HCT116 (cell line): ENCODE measurements at regions not wholly inside any gene's neighbourhood (a gene's known extent, or its start where the extent isn't known, plus 50 kb on each side); places are given as distances from the start of the nearest gene placed in this dataset.

Source experiments
- EZH2phosphoT487 ChIP-seq: fragments of 200-600 bp; IDR thresholded peaks from 2 replicates; pipeline ENCODE4 v1.6.1; 2018; ENCODE audit warnings: antibody characterized with exemption, borderline replicate concordance
- POLR2A ChIP-seq: IDR thresholded peaks from 2 replicates; pipeline ENCODE4 v1.7.0; 2011; ENCODE audit warnings: borderline replicate concordance; ENCODE audit not compliant: insufficient read depth, insufficient read length; ENCODE audit errors: extremely low read depth
- RAD21 ChIP-seq: IDR thresholded peaks from 2 replicates; pipeline ENCODE4 v1.6.1; 2012; ENCODE audit warnings: low read depth, mild to moderate bottlenecking
- ZNF274 ChIP-seq: fragments of 200-500 bp; sonication (Bioruptor generic); IDR thresholded peaks from 2 replicates; pipeline ENCODE4 v1.6.1; 2014; ENCODE audit warnings: mild to moderate bottlenecking, low read depth, low read length, inconsistent platforms
- TF ChIP-seq, protein P1 (sequence below), 3 experiments: fragments of 200-600 bp in 1 of 3; sonication (generic) in 1 of 3; IDR thresholded peaks in 2 of 3; conservative IDR thresholded peaks in 1 of 3; 2 replicates each; pipeline ENCODE4 v1.5.1; 2012 to 2017; ENCODE audit warnings: low read depth in 2 of 3, low read length in 2 of 3, antibody characterized with exemption in 1 of 3, borderline replicate concordance in 1 of 3, control low read depth in 1 of 3, mild to moderate bottlenecking in 1 of 3, mixed read lengths in 1 of 3, mixed run types in 1 of 3, moderate library complexity in 1 of 3; ENCODE audit not compliant: insufficient read depth in 1 of 3

DNA sequence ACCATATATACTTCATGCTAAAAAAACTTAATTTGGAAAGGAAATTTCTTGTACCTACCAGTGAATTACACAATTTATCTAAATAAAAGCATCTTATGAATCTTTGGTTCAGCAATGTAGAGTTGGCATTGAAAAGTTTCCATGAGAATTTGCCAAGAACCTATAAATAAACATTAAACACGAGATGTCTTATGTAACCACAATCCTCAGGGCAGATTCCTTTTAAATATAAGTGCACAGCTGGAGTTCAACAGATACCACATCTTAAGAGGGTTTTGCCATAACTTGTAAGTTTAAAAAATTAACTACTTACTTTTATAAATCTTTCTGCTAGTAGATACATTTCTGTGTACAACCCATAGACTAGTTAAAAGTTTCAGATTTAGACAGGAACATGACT is 499.3 kb upstream of the ARRDC4 start:
- TF ChIP-seq, protein P1, sequence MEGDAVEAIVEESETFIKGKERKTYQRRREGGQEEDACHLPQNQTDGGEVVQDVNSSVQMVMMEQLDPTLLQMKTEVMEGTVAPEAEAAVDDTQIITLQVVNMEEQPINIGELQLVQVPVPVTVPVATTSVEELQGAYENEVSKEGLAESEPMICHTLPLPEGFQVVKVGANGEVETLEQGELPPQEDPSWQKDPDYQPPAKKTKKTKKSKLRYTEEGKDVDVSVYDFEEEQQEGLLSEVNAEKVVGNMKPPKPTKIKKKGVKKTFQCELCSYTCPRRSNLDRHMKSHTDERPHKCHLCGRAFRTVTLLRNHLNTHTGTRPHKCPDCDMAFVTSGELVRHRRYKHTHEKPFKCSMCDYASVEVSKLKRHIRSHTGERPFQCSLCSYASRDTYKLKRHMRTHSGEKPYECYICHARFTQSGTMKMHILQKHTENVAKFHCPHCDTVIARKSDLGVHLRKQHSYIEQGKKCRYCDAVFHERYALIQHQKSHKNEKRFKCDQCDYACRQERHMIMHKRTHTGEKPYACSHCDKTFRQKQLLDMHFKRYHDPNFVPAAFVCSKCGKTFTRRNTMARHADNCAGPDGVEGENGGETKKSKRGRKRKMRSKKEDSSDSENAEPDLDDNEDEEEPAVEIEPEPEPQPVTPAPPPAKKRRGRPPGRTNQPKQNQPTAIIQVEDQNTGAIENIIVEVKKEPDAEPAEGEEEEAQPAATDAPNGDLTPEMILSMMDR (IDR thresholded peaks at IDR 0.05 in 2 of 3, conservative IDR thresholded peaks at IDR 0.05 in 1 of 3; ENCODE audit: borderline replicate concordance in 1 of 3, insufficient read depth in 1 of 3, low read depth in 2 of 3, low read length in 2 of 3), result no peak
- TF ChIP-seq RAD21 (no peak), EZH2phosphoT487 (no peak), POLR2A (no peak), ZNF274 (no peak)
